GM18861 (cell line): ENCODE measurements at regions not wholly inside any gene's neighbourhood (a gene's known extent, or its start where the extent isn't known, plus 50 kb on each side); places are given as distances from the start of the nearest gene placed in this dataset.
A peak's percentile ranks its signal among the peaks of the same experiment; 100 is the strongest.

ENCODE experiments used
- ATAC-seq: cut with Tn5 transposase; IDR thresholded peaks from one replicate; pipeline ENCODE4 v1.9.1; 2021; ENCODE audit not compliant: unreplicated experiment

DNA sequence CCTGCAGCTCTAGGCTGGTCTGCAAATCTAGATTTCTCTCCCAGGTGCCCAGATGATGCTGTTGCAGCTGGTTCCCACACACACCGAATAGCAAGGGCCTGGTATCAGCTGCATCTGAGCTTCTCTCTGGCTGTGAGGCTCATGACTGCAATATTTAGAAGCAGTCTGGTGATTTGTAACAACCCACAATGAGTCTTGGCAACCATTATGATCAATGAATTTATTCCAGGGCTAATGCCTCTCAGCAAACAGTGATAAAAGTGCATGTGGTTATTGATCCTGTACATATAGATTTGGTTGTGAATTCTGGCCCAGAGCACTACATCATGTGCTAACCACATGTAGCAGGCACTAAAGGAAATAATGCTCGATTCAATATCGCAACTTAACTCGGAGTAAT lies 114.3 kb downstream of the ASCL4 start:
- ATAC-seq: no peak

DNA sequence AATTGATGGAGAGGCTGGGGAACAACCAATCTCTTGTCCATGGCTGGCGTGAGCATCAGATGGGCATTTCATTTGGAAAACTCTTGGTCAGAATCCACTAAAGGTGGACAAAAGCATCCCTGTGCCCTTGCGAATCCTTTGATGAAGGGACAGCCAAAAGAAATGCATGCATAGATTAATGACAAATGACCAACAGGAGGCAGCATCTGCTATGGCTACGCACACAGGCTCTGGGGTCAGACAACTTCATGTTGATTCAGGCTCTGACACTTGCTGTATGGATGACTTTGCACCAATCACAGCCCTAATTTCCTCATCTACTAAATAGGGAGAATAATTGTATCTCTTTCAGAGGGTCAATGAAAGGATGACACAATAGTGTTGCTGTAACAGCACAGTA lies 117.5 kb downstream of the ASCL4 start:
- ATAC-seq: no peak

DNA sequence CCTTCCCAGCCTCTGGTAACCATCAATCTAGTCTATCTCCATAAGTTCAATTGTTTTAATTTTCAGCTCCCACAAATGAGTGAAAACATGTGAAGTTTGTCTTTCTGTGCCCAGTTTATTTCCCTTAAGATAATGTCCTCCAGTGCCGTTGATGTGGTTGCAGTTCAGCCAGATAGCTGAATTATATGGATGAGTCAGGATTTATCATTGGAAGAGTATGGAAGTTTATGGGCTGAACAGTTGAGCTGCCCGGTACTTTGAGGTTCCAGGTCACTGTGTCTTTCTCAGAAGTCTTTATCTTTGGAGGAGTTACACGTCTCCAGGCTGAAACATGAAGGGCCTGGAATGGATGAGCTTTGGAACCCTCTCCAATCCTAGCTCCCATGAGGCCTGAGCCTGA lies 120.1 kb downstream of the ASCL4 start:
- ATAC-seq: no peak

DNA sequence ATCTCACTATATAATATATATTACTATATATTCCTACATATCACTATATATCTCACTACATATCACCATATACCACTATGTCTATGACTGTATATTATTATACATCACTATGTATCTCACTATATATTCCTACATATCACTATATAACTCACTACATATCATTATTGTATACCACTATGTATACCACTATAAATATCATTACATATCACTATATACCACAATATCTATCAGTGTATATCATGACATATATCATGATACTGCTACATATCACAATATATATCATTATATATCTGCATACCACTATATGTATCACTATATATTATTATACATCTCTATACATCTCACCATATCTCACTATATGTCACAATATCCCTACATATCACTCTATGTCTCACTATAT lies 121.5 kb downstream of the ASCL4 start:
- ATAC-seq: no peak

DNA sequence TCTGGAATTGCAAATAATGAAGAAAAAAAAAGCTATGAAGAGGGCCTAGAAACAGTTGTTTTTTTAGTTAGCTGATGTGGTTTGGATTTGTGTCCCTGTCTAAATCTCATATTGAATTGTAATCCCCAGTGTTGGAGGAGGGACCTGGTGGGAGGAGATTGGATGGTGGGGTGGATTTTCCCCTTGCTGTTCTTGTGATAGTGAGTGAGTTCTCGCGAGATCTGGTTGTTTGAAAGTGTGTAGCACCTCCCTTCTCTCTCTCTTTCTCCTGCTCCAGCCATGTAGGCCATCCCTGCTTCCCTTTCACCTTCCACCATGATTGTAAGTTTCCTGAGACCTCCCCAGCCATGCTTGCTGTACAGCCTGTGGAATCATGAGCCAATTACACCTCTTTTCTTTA lies 126.1 kb downstream of the ASCL4 start:
- ATAC-seq: no peak

DNA sequence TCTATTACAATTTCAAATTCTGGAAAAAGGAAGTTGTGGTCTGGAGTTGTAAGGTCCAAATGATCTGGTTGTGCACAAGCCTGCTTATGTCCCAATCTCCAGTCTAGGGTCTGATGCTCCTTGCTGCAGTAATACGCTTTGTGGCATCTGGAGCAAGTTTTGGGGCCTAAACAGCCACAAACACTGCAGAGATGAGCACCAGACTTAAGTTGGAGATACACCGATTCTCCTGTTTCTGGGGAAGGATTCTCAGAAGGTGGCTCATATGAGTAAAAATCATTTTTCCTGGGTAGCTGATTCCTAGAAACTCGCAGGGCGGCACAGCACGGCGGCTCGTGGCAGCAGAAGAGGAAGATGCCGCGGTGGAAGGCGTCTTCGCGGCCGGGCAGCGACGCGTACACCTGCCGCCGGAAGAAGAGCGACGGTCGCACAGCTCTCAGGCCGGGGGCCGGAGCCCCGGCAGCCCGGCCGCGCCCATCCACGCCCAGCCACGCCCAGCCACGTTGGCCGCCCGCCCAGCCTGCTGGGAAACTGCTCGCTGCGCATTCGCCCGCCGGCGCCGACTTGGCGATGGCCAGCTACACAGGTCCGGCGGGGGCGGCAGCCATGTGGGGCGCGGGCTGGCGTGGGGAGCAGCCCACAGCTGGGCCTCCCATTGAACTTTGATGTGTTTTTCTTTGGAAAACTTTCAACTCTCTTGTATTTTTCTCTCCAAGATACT lies 129.0 kb downstream of the ASCL4 start:
- ATAC-seq: peak; percentile 79

DNA sequence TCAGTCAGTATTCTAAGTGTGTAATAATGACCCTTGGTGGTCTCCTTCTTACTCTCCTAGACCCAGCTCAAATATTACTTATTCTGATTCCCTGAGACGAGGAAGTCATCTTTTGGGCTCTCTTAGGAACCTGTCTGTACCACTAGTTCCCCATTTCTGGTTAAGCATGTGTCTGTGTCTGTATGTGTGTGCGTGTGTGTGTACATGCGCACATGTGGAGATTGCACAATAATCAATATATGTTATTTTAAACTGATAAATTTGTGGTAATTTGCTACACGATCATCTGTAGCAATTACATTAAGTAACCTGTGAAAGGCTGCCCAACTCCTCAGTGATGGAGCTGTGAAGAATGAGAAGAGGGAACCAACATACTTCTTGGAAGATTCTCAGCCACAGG lies 132.2 kb downstream of the ASCL4 start:
- ATAC-seq: no peak

DNA sequence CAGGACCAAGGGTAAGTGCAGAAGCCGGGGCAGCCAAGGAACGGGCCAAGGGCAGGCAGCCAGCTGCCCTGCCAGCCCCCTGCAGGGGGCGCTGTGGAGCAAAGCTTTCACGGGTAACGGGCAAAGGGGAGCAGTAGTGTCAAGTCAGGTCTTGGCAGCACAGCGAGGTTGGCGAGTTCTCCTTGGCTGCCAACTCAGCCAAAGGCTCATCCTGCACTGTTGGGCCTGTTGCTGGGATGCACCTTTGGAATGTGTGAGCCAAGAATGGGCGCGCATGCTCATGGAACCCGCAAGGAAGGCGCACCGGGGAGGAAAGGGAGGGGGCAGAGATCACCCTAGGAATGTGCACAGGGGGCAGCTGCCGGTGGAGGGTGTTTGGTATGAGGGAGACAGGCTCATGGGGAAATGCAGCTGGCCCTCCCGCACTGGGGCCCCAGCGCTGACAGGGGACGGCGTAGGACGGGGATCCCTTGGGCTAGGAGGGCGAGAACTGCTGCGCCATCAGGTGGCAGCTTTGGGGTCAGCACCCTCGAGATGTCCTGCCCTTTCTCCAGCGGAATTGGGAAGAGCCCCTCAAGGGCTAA lies 138.0 kb downstream of the ASCL4 start:
- ATAC-seq: peak; percentile 56

DNA sequence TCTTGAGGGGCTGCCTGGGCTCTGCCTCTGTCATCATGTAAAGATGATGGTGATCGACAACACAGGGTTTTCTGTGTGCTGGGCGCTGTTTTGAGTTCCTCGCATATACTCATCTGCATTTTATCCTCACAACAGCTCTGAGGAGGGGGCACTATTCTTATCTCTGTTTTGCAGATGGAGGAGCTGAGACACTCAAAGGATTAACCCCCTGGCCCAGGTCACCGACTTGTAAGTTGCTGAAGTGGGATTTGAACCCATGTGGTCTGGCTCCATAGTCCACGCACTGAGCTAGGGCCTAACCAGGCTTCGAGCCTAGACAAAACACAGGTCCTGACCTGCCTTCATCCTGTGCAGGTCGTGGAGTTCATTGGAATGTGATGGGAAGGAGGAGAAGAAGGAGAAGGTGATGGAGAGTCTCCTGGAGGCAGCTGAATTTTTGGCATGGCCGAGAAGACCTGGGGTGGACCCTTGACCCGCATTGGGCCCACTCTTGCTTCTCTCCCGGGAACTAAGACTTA lies 140.0 kb downstream of the ASCL4 start:
- ATAC-seq: no peak

DNA sequence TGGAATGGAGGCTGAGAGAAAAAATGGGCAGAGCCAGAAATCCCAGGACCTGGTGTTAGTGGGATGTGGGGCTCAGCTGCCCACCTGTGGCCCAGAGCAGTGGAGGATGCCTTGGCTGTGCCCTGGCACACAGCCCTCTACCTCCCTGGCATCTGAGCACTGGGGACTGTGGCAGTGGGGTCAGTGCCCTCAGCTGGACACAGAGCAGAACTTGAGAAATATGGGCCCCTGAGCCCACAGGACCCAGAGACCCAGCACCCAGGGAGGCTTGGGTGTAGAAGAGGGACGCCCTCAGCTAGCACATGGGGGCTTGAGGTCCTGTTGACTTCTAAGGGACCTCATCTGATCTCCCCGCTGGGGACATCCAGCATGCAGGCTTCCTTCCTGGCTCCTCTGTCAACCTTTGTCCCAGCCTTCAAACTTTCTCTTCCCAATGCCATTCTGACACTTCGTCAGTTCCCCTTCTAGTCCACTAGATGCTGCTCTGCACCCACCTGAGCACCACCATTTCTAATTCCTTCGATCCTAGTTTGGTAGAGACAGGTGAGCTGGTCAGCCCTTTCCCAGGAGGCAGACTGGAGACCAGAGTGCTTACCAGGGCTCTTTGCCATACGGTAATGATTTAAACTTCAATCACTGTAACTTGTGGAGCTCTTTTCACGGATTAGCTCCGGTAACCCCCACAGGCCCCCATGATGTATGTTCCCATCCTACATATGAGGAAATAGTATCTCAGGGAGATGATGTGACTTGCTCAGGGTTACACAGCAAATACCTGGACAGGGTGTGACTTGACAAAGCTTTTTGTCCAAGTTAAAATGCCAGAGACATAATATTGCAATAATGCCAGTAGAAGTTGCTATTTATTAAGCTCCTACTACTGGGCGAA lies 143.7 kb downstream of the ASCL4 start:
- ATAC-seq: no peak

DNA sequence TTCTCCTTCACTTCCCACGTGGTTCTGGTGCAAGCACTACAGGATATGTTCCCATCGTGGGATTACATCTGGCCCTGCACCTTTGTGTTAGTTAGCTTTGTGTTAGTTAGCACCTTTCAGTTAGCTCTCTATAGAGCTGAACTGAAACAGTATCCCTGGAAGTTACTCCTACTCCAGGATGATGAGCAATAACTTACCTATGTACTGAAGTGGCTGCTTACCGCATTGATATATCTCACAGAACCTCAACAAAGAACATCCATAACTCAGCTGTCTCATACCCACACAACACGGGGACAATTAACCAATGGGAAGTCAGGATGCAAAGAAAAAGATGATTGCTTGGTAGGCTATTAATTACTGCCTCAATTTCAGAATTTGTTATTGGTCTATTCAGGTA lies 146.6 kb downstream of the ASCL4 start:
- no peak for ATAC-seq

DNA sequence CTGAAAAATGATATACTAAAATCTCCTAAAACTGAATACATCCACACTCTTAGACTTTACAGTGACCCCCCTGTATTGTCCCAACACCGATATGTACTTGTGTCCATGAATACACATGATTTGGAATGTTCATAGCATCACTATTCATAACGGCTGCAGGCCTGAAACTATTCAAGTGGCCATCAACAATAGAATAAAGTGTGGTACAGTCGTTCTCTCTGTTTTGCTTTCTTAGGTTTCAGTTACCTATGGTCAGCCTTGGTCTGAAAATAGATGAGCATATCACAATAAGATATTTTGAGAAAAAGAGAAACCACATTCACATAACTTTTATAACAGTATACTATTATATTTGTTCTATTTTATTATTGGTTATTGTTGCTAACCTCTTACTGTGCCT lies 150.6 kb downstream of the ASCL4 start:
- ATAC-seq: no peak

DNA sequence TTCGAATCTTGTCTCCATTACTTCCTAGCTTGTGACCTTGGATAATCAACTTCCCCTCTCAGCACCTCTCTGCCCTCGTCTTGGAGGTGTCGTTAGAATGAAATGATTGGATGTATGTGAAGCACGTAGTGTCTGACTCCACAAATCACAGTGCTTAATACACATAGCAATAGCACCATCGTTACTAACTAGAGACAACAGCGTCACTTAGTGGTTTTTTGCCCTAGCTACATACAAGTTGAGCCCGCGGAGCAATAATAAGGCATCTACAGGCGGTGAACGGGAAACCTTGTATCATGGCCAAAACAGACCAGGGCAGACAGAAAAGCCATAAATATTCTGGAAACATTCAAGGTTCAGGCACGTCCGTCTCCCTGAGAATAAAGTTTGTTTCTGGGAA lies 154.9 kb downstream of the ASCL4 start:
- ATAC-seq: no peak

DNA sequence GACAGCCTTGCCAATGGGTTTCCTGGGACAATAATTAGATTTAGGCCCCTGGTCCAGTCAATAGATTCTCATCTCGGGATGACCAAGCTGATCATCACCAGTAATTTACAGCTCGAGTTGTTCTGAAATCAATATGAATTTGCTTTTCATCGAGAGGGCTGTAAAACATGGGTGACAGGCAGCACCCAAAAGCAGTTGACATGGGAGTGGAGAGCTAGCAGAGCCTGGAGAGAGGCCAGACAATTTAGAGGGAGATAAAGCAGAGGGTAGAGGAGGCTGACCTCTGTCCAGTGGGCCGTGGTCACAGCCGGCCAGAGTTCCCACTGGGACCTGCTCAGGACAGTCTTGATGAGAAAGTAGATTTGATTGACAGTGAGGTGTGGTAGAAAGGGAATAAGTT lies 157.3 kb downstream of the ASCL4 start:
- ATAC-seq: no peak

DNA sequence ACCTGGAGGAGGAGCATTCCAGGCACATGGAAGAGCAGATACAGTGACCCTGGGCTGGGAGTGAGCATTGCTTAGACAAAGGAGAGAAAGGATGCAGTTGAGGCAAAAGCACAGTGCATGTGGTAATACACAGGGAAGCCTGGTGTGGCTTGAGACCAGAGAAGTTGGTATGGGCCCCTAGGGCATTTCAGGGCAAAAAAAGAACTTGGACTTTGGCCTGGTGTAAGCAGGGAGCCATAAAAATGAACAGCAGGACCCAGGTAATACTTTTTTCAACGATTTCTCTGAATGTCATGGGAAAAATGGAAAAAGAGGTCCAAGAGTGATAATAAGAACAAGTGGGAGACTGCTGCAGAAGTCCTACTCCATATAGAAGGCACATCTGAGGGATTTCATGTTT lies 163.9 kb downstream of the ASCL4 start:
- no peak for ATAC-seq

DNA sequence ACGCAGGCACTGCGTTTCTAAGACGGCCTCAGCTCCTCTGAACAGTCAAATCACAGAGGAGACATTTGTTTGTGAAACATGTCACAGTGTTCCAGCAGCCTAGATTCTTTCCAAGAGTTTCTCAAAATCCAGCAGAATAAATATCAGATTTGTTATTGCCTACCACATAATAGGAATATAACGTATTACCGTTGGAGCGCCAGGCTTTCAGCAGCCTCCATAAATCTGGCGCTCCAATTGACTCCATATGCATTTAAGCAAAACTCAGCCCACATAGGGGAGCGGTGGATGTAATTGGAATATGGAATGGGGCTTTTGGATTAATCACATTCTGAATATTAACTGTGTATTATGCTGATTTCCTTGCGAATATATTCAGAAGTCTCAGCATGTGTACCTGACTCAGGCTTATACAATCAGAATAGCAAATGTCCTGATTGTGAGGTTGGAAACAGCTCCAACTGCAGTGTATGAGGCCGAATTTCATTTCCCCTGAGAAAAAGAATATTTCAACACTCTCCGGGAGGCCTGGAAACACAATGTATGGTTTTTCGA lies 174.0 kb downstream of the ASCL4 start:
- no peak for ATAC-seq

DNA sequence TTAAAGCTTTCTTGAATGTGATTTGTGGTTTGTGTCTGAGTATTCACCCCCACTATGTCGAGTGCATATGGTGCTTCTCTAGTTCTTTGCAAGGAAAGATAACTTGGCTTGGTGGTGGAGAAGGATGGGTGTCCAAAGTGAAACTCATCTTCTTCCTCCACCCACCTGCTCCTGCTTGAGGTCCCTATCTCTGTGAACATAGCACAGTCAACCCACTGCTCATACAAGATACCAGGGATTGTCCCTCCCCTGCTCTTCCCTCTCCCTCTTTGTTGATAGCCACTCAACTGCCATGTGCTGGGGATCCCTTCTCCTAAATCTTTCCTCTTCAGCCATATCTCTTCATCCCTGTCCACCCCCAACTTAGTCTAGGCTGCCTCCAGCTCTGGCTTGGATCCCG lies 176.5 kb downstream of the ASCL4 start:
- no peak for ATAC-seq

DNA sequence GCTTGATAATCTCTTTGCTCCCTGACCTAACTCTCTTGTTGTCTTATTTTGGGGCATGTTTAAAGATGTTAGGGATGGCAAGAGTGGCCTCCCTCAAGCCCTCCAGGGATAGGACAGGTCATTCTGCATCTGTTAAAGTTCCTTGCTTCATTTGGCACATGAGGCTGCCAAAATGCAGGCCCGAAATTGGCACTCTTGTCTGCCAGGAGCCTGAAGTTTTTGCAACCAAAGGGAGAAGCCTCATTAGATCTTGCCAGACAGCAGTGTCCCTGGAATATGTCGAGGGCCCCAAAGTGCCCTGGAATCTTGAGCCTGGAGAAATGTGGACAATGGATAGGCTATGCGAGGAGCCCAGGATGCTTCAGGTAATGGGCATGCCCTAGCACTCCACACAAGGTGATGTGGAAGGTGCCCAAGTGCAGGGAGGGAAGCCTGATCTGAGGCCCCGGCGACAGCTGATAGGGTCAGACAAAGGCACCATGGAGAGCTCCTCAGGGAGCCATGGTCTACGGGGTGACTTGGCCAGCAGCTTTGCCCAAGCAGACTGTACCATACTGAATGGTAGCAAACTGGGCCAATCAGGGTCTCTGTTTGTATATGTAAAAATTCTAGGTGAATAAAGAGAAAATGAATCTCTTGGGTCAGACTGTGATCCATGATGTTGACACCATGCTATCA lies 173.0 kb upstream of the WSCD2 start:
- no peak for ATAC-seq

DNA sequence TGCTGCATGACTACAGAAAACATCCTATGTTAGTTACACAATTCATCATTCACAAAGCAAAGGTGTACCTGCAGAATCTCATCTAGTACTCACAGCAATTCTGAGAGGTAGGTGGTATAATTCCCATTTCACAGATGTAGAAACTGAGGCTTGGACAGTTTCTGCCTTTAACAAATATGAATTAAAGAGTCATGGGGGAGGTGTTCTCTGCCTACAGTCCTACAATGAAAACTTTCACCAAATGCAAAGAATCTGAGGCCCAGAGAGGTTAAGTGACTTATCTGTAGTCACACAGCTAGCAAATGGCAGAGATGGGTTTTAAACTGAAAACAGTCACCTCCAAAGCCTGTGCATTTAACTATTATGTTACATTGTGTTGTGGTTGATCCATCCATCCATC lies 171.6 kb upstream of the WSCD2 start:
- ATAC-seq: no peak

DNA sequence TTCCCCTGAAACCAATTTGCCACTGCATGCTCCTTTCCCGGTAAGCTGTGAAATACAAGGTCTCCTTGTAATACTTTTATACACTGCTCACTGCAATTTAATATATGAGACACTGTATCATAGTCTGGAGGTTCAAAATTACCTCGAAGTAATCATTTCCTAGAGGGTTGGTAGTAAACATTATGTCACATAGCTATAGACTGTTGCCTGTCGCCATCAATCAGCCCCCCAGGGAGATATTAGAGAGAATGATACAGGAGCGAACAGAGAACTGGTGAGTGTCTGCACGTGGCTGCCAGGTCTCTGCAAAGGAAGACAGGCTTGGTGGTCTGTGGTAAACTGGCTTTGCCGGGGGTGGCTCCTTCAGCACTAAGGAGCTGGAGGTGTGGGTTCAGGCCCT lies 165.5 kb upstream of the WSCD2 start:
- no peak for ATAC-seq

DNA sequence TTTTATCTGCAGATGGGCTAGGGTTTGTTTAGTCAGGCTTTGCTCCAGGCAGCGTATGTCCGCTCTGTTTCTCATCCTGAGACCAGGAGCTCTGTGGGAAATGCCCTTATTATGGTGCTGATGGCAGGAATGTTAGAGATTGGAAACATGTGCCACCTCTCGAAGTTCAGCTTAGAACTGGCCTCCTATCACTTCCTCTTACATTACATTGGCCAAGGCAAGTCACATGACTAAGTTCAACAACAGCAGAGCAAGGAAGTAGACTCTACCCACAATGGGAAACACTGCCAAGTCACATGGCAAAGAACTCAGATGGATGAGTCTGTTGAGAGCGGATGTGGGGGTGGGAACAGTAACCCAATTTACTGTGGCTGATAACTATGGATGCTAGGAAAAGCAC lies 161.9 kb upstream of the WSCD2 start:
- no peak for ATAC-seq
